OCI-M2 (cell line): ENCODE measurements at regions not wholly inside any gene's neighbourhood (a gene's known extent, or its start where the extent isn't known, plus 50 kb on each side); places are given as distances from the start of the nearest gene placed in this dataset.

Experiments used
- DNase-seq: peaks from one replicate; lab custom pipeline; 2025; ENCODE audit not compliant: unreplicated experiment; lab: John Stamatoyannopoulos, UW

GRCh38 chr10:54900584-54900983 is 99.6 kb upstream of the PCDH15 start:
- DNase-seq, result no peak

- no peak for DNase-seq
These were observed 80.0 kb upstream of the PCDH15 start for GRCh38 chr10:54880996-54881395.

GRCh38 chr10:54869022-54869421 is 68.0 kb upstream of the PCDH15 start:
- DNase-seq, result no peak

GRCh38 chr10:54866666-54867065 is 65.6 kb upstream of the PCDH15 start:
- DNase-seq, result no peak

- no peak for DNase-seq
These were observed 53.8 kb upstream of the PCDH15 start for GRCh38 chr10:54854843-54855242.

- no peak for DNase-seq
These were observed 53.4 kb upstream of the PCDH15 start for GRCh38 chr10:54854389-54854788.

- no peak for DNase-seq
These were observed 52.9 kb upstream of the PCDH15 start for GRCh38 chr10:54853883-54854282.
